HCT116 (cell line): ENCODE measurements at regions not wholly inside any gene's neighbourhood (a gene's known extent, or its start where the extent isn't known, plus 50 kb on each side); places are given as distances from the start of the nearest gene placed in this dataset.
"Not testable (repeated sequence)": the region's sequence is repeated elsewhere in the genome, so short reads cannot be mapped to it uniquely, and the experiment has no call there.

ENCODE experiments used
- ATAC-seq: fragments of 200-7000 bp; cut with Tn5 transposase; 2 replicates; pipeline ENCODE4 v1.9.1; 2020; ENCODE audit warnings: mild to moderate bottlenecking, moderate library complexity
- BruUV-seq: library from RNA; stranded (reverse); fragments of 400-500 nt; replicated peaks from 2 replicates; lab custom pipeline; 2021; lab: Mats Ljungman, UMichigan
- CTCF ChIA-PET: fragments of 300-600 bp; sonication (Branson Sonifier 250); formaldehyde crosslinking; loops from one replicate; lab custom pipeline; 2021; ENCODE audit warnings: antibody characterized with exemption; lab: Charles Lee
- POLR2A ChIA-PET: fragments of 300-600, 350-600 bp; sonication (Branson Sonifier 250); formaldehyde crosslinking; loops from one replicate; lab custom pipeline; 2021; ENCODE audit warnings: antibody characterized with exemption; lab: Charles Lee
- RAD21 ChIA-PET, 2 experiments: fragments of 300-600 bp; sonication (Branson Sonifier 250); formaldehyde crosslinking; loops; one replicate each; lab custom pipeline; 2023; ENCODE audit warnings: low total read pairs in 2 of 2; ENCODE audit not compliant: uncharacterized antibody in 2 of 2, unreplicated experiment in 2 of 2, low non-redundant PET in 1 of 2; lab: Charles Lee
- DNase-seq: peaks from one replicate; pipeline ENCODE4 v3.0.0-alpha.2; 2010; ENCODE audit warnings: low read depth, low spot score
- H2AFZ ChIP-seq: fragments of 200-600 bp; shearing (Covaris generic), sonication (generic); 2 replicates; pipeline ENCODE4 v1.6.1; 2017; ENCODE audit warnings: low read depth, mixed run types, mixed read lengths, antibody characterized with exemption, low read length; ENCODE audit not compliant: poor library complexity, severe bottlenecking
- H3K27ac ChIP-seq: 2 replicates; pipeline ENCODE4 v1.5.1; 2012; ENCODE audit warnings: low read depth, low read length
- H3K27me3 ChIP-seq: fragments of 200-600 bp; sonication (generic); 2 replicates; pipeline ENCODE4 v1.6.1; 2016; ENCODE audit warnings: mixed run types, low read length, mixed read lengths; ENCODE audit not compliant: insufficient read depth
- H3K36me3 ChIP-seq, 2 experiments: fragments of 200-500 bp in 1 of 2; fragments of 200-600 bp in 1 of 2; sonication (Bioruptor generic) in 1 of 2; sonication (generic) in 1 of 2; 2 replicates each; pipeline versions ENCODE4 v1.5.1 to v1.6.1; 2014 to 2016; ENCODE audit warnings: low read length in 2 of 2, inconsistent platforms in 1 of 2, mixed read lengths in 1 of 2, mixed run types in 1 of 2; ENCODE audit not compliant: insufficient read depth in 2 of 2, control insufficient read depth in 1 of 2
- H3K4me1 ChIP-seq, 2 experiments: fragments of 200-600 bp in 1 of 2; sonication (generic) in 1 of 2; 2 replicates each; pipeline versions ENCODE4 v1.5.1 to v1.6.1; 2012 to 2017; ENCODE audit warnings: low read length in 2 of 2, inconsistent platforms in 1 of 2, mild to moderate bottlenecking in 1 of 2, mixed read lengths in 1 of 2, mixed run types in 1 of 2, moderate library complexity in 1 of 2; ENCODE audit not compliant: insufficient read depth in 2 of 2, control insufficient read depth in 1 of 2
- H3K4me2 ChIP-seq: fragments of 200-600 bp; sonication (generic); 2 replicates; pipeline ENCODE4 v1.6.1; 2017; ENCODE audit warnings: mixed run types, low read length, mixed read lengths
- H3K4me3 ChIP-seq, 2 experiments: fragments of 200-600 bp in 1 of 2; sonication (generic) in 1 of 2; replicated peaks in 1 of 2; 2 replicates each; pipeline ENCODE4 v1.5.1; 2011 to 2016; ENCODE audit warnings: low read length in 2 of 2, control low read depth in 1 of 2, low read depth in 1 of 2, mild to moderate bottlenecking in 1 of 2, mixed read lengths in 1 of 2, mixed run types in 1 of 2
- H3K79me2 ChIP-seq: fragments of 200-600 bp; sonication (generic); 2 replicates; pipeline ENCODE4 v1.6.1; 2017; ENCODE audit warnings: mild to moderate bottlenecking, mixed run types, low read length, moderate library complexity, mixed read lengths; ENCODE audit not compliant: insufficient read depth
- H3K9ac ChIP-seq: fragments of 200-600 bp; sonication (generic); 2 replicates; pipeline ENCODE4 v1.6.1; 2016; ENCODE audit warnings: low read length, mixed read lengths
- H3K9me2 ChIP-seq: fragments of 200-600 bp; sonication (generic), shearing (Covaris generic); 2 replicates; pipeline ENCODE4 v1.6.1; 2017; ENCODE audit warnings: mixed run types, mild to moderate bottlenecking, moderate library complexity; ENCODE audit not compliant: insufficient read depth
- H3K9me3 ChIP-seq, 2 experiments: fragments of 200-500 bp in 1 of 2; fragments of 200-600 bp in 1 of 2; sonication (Bioruptor generic) in 1 of 2; sonication (generic) in 1 of 2; 2 replicates each; pipeline ENCODE4 v1.6.1; 2014 to 2017; ENCODE audit warnings: low read length in 2 of 2, mixed read lengths in 2 of 2, inconsistent platforms in 1 of 2, low read depth in 1 of 2, mild to moderate bottlenecking in 1 of 2, mixed run types in 1 of 2, moderate library complexity in 1 of 2; ENCODE audit not compliant: control insufficient read depth in 1 of 2, insufficient read depth in 1 of 2
- H4K20me1 ChIP-seq: fragments of 200-600 bp; sonication (generic), shearing (Covaris generic); 2 replicates; pipeline ENCODE4 v1.6.1; 2017; ENCODE audit warnings: mixed run types, mild to moderate bottlenecking, moderate library complexity; ENCODE audit not compliant: insufficient read depth
- CTCF ChIP-seq, 3 experiments: fragments of 200-600 bp in 1 of 3; sonication (generic) in 1 of 3; IDR thresholded peaks in 2 of 3; conservative IDR thresholded peaks in 1 of 3; 2 replicates each; pipeline ENCODE4 v1.5.1; 2012 to 2017; ENCODE audit warnings: low read depth in 2 of 3, low read length in 2 of 3, antibody characterized with exemption in 1 of 3, borderline replicate concordance in 1 of 3, control low read depth in 1 of 3, mild to moderate bottlenecking in 1 of 3, mixed read lengths in 1 of 3, mixed run types in 1 of 3, moderate library complexity in 1 of 3; ENCODE audit not compliant: insufficient read depth in 1 of 3
- EGR1 ChIP-seq: IDR thresholded peaks from 2 replicates; pipeline ENCODE4 v1.6.1; 2012; ENCODE audit warnings: low read depth
- EZH2 ChIP-seq: fragments of 200-600 bp; sonication (generic); IDR thresholded peaks from 2 replicates; pipeline ENCODE4 v1.6.1; 2017; ENCODE audit warnings: antibody characterized with exemption, mixed run types
- EZH2phosphoT487 ChIP-seq: fragments of 200-600 bp; IDR thresholded peaks from 2 replicates; pipeline ENCODE4 v1.6.1; 2018; ENCODE audit warnings: antibody characterized with exemption, borderline replicate concordance
- FOSL1 ChIP-seq: IDR thresholded peaks from 2 replicates; pipeline ENCODE4 v1.6.1; 2012; ENCODE audit warnings: low read depth
- JUND ChIP-seq: IDR thresholded peaks from 2 replicates; pipeline ENCODE4 v1.6.1; 2012
- POLR2AphosphoS5 ChIP-seq: IDR thresholded peaks from 2 replicates; pipeline ENCODE4 v1.6.1; 2011; ENCODE audit warnings: mild to moderate bottlenecking, low read depth, low read length, moderate library complexity
- SIN3A ChIP-seq: IDR thresholded peaks from 2 replicates; pipeline ENCODE4 v1.6.1; 2012; ENCODE audit warnings: low read depth
- SRF ChIP-seq: IDR thresholded peaks from 2 replicates; pipeline ENCODE4 v1.6.1; 2012; ENCODE audit warnings: low read depth
- ZNF274 ChIP-seq: fragments of 200-500 bp; sonication (Bioruptor generic); IDR thresholded peaks from 2 replicates; pipeline ENCODE4 v1.6.1; 2014; ENCODE audit warnings: mild to moderate bottlenecking, low read depth, low read length, inconsistent platforms
- intact Hi-C: fragments of 100-400 bp; cut with micrococcal nuclease; formaldehyde crosslinking; loops from 2 replicates; pipeline ENCODE4 v1.10.0; 2022
- TF ChIP-seq, protein P1 (sequence below): IDR thresholded peaks from 2 replicates; pipeline ENCODE4 v1.6.1; 2011; ENCODE audit warnings: mild to moderate bottlenecking, low read length, moderate library complexity; ENCODE audit not compliant: insufficient replicate concordance; ENCODE audit errors: extremely low read depth

DNA sequence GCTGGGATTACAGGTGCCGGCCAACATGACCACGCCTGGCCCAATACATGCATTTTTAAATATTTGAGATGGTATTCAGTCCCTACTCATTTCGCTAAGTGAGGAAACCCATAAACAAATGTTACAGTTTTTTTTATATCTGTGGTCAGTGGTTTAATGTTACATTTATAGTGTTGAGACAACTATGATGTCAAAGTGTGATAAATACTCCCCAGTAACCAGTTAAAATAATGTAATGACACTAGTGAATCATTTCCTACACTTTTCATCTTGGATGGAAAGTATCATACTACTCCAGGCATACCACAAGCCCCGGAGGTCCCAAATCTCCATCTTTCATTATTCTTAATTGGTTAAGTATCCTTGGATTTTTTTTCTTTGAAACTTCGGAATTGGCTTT is 87.5 kb upstream of the KIF26B start:
- Histone ChIP-seq H4K20me1 (no peaks in the 10 kb centered on the region), H3K4me3 (no peak overlapping the region), H3K4me1 (no peaks in the 10 kb centered on the region), H3K9me2 (no peaks in the 10 kb centered on the region), H3K27me3 (no peaks in the 10 kb centered on the region), H3K27ac (no peak overlapping the region), H3K36me3 (no peaks in the 10 kb centered on the region), H3K9me3 (no peaks in the 10 kb centered on the region; a peak in 1 of 4 replicates), H3K79me2 (no peaks in the 10 kb centered on the region), H3K9ac (no peak overlapping the region), H3K4me2 (no peak overlapping the region), H2AFZ (no peak overlapping the region)
- BruUV-seq = no TSS peak
- no peak for TF ChIP-seq CTCF (IDR thresholded peaks at IDR 0.05 in 2 of 3, conservative IDR thresholded peaks at IDR 0.05 in 1 of 3; ENCODE audit: borderline replicate concordance in 1 of 3, insufficient read depth in 1 of 3, low read depth in 2 of 3, low read length in 2 of 3)
- ChIA-PET RAD21 (no interaction called here), CTCF (no interaction called here), POLR2A (no interaction called here)
- DNase-seq = no peak
- intact Hi-C loops = no loop called here
- ATAC-seq = no peak

GRCh38 chr1:245062741-245063305 is 92.0 kb upstream of the KIF26B start:
- no peaks in the 10 kb centered on the region for H3K27me3 ChIP-seq
- H3K9ac ChIP-seq = no peak overlapping the region
- H3K36me3 ChIP-seq = no peaks in the 10 kb centered on the region
- H4K20me1 ChIP-seq = no peaks in the 10 kb centered on the region
- CTCF ChIA-PET = interaction anchor here (1.5 kb wide), 1 partner anchor 261 kb away, joined by 4 read pairs; no protein-coding TSS in a partner anchor
- TF ChIP-seq POLR2AphosphoS5 (no peak), EZH2phosphoT487 (no peak), EGR1 (no peak), SRF (no peak), ZNF274 (no peak), SIN3A (no peak), EZH2 (no peak), FOSL1 (no peak), JUND (no peak)
- TF ChIP-seq, protein P1, sequence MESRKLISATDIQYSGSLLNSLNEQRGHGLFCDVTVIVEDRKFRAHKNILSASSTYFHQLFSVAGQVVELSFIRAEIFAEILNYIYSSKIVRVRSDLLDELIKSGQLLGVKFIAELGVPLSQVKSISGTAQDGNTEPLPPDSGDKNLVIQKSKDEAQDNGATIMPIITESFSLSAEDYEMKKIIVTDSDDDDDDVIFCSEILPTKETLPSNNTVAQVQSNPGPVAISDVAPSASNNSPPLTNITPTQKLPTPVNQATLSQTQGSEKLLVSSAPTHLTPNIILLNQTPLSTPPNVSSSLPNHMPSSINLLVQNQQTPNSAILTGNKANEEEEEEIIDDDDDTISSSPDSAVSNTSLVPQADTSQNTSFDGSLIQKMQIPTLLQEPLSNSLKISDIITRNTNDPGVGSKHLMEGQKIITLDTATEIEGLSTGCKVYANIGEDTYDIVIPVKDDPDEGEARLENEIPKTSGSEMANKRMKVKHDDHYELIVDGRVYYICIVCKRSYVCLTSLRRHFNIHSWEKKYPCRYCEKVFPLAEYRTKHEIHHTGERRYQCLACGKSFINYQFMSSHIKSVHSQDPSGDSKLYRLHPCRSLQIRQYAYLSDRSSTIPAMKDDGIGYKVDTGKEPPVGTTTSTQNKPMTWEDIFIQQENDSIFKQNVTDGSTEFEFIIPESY = no peak
- no peak overlapping the region for H3K4me3 ChIP-seq
- H3K4me1 ChIP-seq = no peaks in the 10 kb centered on the region
- RAD21 ChIA-PET = no interaction called here
- POLR2A ChIA-PET = no interaction called here
- no peak overlapping the region for H3K27ac ChIP-seq
- no peak for DNase-seq
- no peak overlapping the region for H2AFZ ChIP-seq
- H3K4me2 ChIP-seq = no peak overlapping the region
- no peak for ATAC-seq
- intact Hi-C loops = no loop called here
- no TSS peak for BruUV-seq
- H3K9me2 ChIP-seq = no peaks in the 10 kb centered on the region
- no peaks in the 10 kb centered on the region for H3K9me3 ChIP-seq
- H3K79me2 ChIP-seq = no peaks in the 10 kb centered on the region

DNA sequence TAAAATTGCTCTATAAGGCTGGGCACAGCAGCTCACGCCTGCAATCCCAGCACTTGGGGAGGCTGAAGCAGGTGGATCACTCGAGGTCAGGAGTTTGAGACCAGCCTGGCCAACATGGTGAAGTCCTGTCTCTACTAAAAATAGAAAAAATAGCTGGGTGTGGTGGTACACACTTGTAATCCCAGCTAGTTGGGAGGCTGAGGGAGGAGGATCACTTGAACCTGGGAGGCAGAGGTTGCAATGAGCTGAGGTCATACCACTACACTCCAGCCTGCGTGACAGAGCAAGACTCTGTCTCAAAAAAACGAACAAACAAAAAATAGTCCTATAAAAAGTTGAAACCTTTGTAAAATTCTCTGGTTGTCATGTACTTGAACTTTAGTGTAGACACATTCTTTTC is 93.0 kb upstream of the KIF26B start:
- ATAC-seq, POLR2A ChIA-PET, H2AFZ ChIP-seq, H3K4me2 ChIP-seq, intact Hi-C loops, H4K20me1 ChIP-seq, H3K79me2 ChIP-seq, H3K9me3 ChIP-seq, RAD21 ChIA-PET, DNase-seq, H3K27me3 ChIP-seq, H3K4me1 ChIP-seq, H3K4me3 ChIP-seq, H3K9ac ChIP-seq, BruUV-seq, H3K27ac ChIP-seq, H3K9me2 ChIP-seq, H3K36me3 ChIP-seq: not testable (repeated sequence)
- CTCF ChIA-PET = interaction anchor here (1.0 to 1.5 kb wide), 2 partner anchors 19 to 260 kb away, joined by 4 to 5 read pairs; no protein-coding TSS in a partner anchor
